ENCODE measurements at regions not wholly inside any gene's neighbourhood (a gene's known extent, or its start where the extent isn't known, plus 50 kb on each side); places are given as distances from the start of the nearest gene placed in this dataset.

DNA sequence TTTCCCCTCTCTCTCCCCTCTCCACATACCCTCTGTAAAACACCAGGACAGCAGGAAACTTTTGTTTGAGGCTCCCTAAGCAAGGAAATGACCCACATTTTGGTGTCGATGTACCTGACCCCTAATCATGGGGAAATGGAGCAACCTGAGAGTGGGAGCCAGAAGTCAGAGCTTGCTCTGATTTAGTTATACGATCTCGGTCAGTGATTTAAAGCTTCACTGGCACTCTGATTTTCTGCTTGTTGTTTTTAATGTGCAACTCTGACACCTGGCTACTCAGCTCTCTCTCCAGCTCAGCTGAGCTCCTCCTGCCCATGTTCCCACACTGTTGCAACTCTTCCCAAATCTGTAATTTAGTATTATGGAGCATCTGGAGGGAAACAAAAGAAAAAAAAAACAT, 408.6 kb downstream of the ADAM29 start:
- no peak for TF ChIP-seq CTCF (IDR thresholded peaks at IDR 0.05)
- no peak for TF ChIP-seq POLR2A (IDR thresholded peaks at IDR 0.05)
